ENCODE measurements at regions not wholly inside any gene's neighbourhood (a gene's known extent, or its start where the extent isn't known, plus 50 kb on each side); places are given as distances from the start of the nearest gene placed in this dataset.

DNA sequence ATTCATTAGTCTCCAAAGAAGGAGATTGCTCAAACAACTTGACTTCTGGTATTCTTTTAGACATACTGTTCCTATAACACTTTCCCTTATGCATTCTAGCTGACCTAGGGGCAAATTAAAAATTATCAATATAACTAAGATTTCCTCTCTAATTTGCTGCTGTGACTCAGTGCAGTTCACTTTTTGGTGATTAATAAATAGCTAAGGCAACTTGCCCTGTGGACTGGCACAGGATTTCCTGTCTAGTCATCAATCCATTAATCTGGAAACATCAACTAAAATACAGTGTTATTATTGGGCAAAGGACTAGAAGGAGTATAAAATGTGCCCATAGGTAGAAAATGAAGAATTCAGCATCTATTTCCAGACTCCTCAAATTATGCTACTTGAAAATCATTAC is 83.5 kb upstream of the SERPINE2 start:
- Histone ChIP-seq H3K79me1 (ENCODE audit: insufficient read depth, low read depth, low read length, poor library complexity, severe bottlenecking) (no peaks in the 10 kb centered on the region), H3K56ac (ENCODE audit: insufficient read length, low read depth, low read length) (no peak overlapping the region), H2AK5ac (ENCODE audit: insufficient read length, low read length) (no peak overlapping the region), H3K18ac (ENCODE audit: insufficient read length, low read depth, low read length) (no peak overlapping the region), H3K9me3 (ENCODE audit: control insufficient read depth, low read depth, low read length) (no peaks in the 10 kb centered on the region), H4K8ac (replicated peaks; ENCODE audit: insufficient read length, low read depth, low read length) (no peak overlapping the region), H2BK20ac (ENCODE audit: low read depth, low read length, poor library complexity, severe bottlenecking) (no peak overlapping the region), H3K4me1 (ENCODE audit: insufficient read depth, low read length) (no peaks in the 10 kb centered on the region), H3K27ac (ENCODE audit: insufficient read length, low read depth, low read length) (no peak overlapping the region), H2BK5ac (ENCODE audit: insufficient read length, low read length) (no peak overlapping the region), H2BK12ac (ENCODE audit: insufficient read length, low read depth, low read length) (no peak overlapping the region), H2AFZ (ENCODE audit: low read length) (no peak overlapping the region), H3K4ac (ENCODE audit: low read depth, low read length) (no peak overlapping the region), H2BK120ac (ENCODE audit: low read depth, low read length, poor library complexity, severe bottlenecking) (no peak overlapping the region), H3K27me3 (ENCODE audit: insufficient read depth, low read length) (no peaks in the 10 kb centered on the region), H3K23me2 (ENCODE audit: insufficient read length, low read depth, low read length, poor library complexity, severe bottlenecking) (no peaks in the 10 kb centered on the region), H3K4me2 (ENCODE audit: insufficient read depth, insufficient read length, low read length) (no peak overlapping the region), H3K23ac (ENCODE audit: insufficient read length, low read depth, low read length) (no peak overlapping the region), H4K91ac (ENCODE audit: insufficient read length, low read depth, low read length) (no peak overlapping the region), H3K14ac (ENCODE audit: insufficient read depth, low read length) (no peak overlapping the region), H3K79me2 (ENCODE audit: insufficient read depth, low read length) (no peaks in the 10 kb centered on the region), H4K5ac (ENCODE audit: insufficient read length, low read depth, low read length) (no peak overlapping the region), H3T11ph (ENCODE audit: low read length) (no peak overlapping the region), H4K20me1 (ENCODE audit: control insufficient read depth, insufficient read depth, insufficient read length) (no peaks in the 10 kb centered on the region), H2BK15ac (ENCODE audit: low read depth, low read length) (no peak overlapping the region), H3K9ac (ENCODE audit: extremely low read depth, insufficient read length, low read length) (no peak overlapping the region)
- Mint-ChIP-seq H3K36me3 (ENCODE audit: insufficient read depth in 1 of 3, low read depth in 3 of 3) (peaks cover 3 to 15% (median 4%) of the 10 kb centered on the region in 3 experiments; a peak in 6 of 7 replicates), H3K4me3 (no peak overlapping the region), H3K27ac (no peak overlapping the region), H3K4me1 (no peaks in the 10 kb centered on the region; a peak in 1 of 4 replicates), H3K9me3 (peaks cover 17 to 30% of the 10 kb centered on the region in 2 experiments), H3K27me3 (ENCODE audit: low read depth) (no peaks in the 10 kb centered on the region; the same call in 1 of the 2 replicates)
- TF ChIP-seq, protein P1, sequence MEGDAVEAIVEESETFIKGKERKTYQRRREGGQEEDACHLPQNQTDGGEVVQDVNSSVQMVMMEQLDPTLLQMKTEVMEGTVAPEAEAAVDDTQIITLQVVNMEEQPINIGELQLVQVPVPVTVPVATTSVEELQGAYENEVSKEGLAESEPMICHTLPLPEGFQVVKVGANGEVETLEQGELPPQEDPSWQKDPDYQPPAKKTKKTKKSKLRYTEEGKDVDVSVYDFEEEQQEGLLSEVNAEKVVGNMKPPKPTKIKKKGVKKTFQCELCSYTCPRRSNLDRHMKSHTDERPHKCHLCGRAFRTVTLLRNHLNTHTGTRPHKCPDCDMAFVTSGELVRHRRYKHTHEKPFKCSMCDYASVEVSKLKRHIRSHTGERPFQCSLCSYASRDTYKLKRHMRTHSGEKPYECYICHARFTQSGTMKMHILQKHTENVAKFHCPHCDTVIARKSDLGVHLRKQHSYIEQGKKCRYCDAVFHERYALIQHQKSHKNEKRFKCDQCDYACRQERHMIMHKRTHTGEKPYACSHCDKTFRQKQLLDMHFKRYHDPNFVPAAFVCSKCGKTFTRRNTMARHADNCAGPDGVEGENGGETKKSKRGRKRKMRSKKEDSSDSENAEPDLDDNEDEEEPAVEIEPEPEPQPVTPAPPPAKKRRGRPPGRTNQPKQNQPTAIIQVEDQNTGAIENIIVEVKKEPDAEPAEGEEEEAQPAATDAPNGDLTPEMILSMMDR (conservative IDR thresholded peaks at IDR 0.05): no peak
- no peak for DNase-seq

Measured in H9 (cell line).